HEK293 (cell line): ENCODE measurements at regions not wholly inside any gene's neighbourhood (a gene's known extent, or its start where the extent isn't known, plus 50 kb on each side); places are given as distances from the start of the nearest gene placed in this dataset.

ENCODE experiments used
- CTCF ChIA-PET: fragments of 350-600 bp; formaldehyde crosslinking; extraction: SDS; loops from one replicate; lab custom pipeline; 2021; ENCODE audit warnings: antibody characterized with exemption; lab: Yijun Ruan, JAX
- POLR2A ChIA-PET: fragments of 300-600 bp; formaldehyde crosslinking; extraction: SDS; loops from one replicate; lab custom pipeline; 2020; ENCODE audit warnings: antibody characterized with exemption, inconsistent platforms; lab: Yijun Ruan, JAX
- H3K27ac ChIP-seq: fragments of 200-500 bp; sonication (Bioruptor generic); 2 replicates; pipeline ENCODE4 v1.5.1; 2014; ENCODE audit warnings: low read depth, low read length, control low read depth, inconsistent platforms; ENCODE audit errors: extremely low read depth
- H3K36me3 ChIP-seq, 2 experiments: fragments of 200-500 bp in 1 of 2; sonication (Bioruptor generic) in 1 of 2; 1 replicate in 1 of 2; 2 replicates in 1 of 2; pipeline ENCODE4 v1.5.1; 2014 to 2017; ENCODE audit warnings: inconsistent platforms in 2 of 2, low read length in 2 of 2; ENCODE audit not compliant: control insufficient read depth in 2 of 2, insufficient read depth in 1 of 2
- H3K4me1 ChIP-seq: fragments of 200-500 bp; sonication (Bioruptor generic); 2 replicates; pipeline ENCODE4 v1.5.1; 2014; ENCODE audit warnings: mild to moderate bottlenecking, low read length, inconsistent platforms; ENCODE audit not compliant: control insufficient read depth, insufficient read depth
- H3K4me3 ChIP-seq: 2 replicates; pipeline ENCODE4 v1.5.1; 2011; ENCODE audit warnings: low read depth, mild to moderate bottlenecking, control low read depth, low read length, moderate library complexity
- H3K9me3 ChIP-seq: fragments of 200-500 bp; sonication (Bioruptor generic); 2 replicates; pipeline ENCODE4 v1.5.1; 2014; ENCODE audit warnings: low read depth, low read length, inconsistent platforms; ENCODE audit not compliant: control insufficient read depth, insufficient read depth
- BCL11B ChIP-seq: fragments of 450-650 bp; formaldehyde crosslinking; IDR thresholded peaks from 2 replicates; pipeline ENCODE4 v1.5.1; 2016; ENCODE audit warnings: low read depth, missing biosample characterization, missing genetic modification characterization
- REST ChIP-seq: fragments of 450-650 bp; formaldehyde crosslinking; IDR thresholded peaks from 2 replicates; pipeline ENCODE4 v1.5.1; 2016; ENCODE audit warnings: missing biosample characterization, missing genetic modification characterization
- ZBTB48 ChIP-seq: fragments of 450-650 bp; formaldehyde crosslinking; IDR thresholded peaks from 2 replicates; pipeline ENCODE4 v1.5.1; 2016; ENCODE audit warnings: missing biosample characterization, missing genetic modification characterization
- ZFHX2 ChIP-seq: fragments of 450-650 bp; formaldehyde crosslinking; conservative IDR thresholded peaks from 2 replicates; pipeline ENCODE4 v1.5.1; 2016; ENCODE audit warnings: missing biosample characterization, missing genetic modification characterization
- ZNF121 ChIP-seq: fragments of 450-650 bp; formaldehyde crosslinking; IDR thresholded peaks from 2 replicates; pipeline ENCODE4 v1.5.1; 2016; ENCODE audit warnings: missing biosample characterization, missing genetic modification characterization
- ZNF138 ChIP-seq: fragments of 450-650 bp; formaldehyde crosslinking; IDR thresholded peaks from 2 replicates; pipeline ENCODE4 v1.5.1; 2016; ENCODE audit warnings: missing biosample characterization, missing genetic modification characterization, borderline replicate concordance
- ZNF146 ChIP-seq: fragments of 450-650 bp; formaldehyde crosslinking; IDR thresholded peaks from 2 replicates; pipeline ENCODE4 v1.5.1; 2016; ENCODE audit warnings: missing biosample characterization, missing genetic modification characterization
- ZNF175 ChIP-seq: fragments of 450-650 bp; formaldehyde crosslinking; IDR thresholded peaks from 2 replicates; pipeline ENCODE4 v1.5.1; 2016; ENCODE audit warnings: missing biosample characterization, missing genetic modification characterization
- ZNF24 ChIP-seq: fragments of 450-650 bp; formaldehyde crosslinking; IDR thresholded peaks from 2 replicates; pipeline ENCODE4 v1.5.1; 2016; ENCODE audit warnings: missing biosample characterization, missing genetic modification characterization
- ZNF292 ChIP-seq: fragments of 450-650 bp; formaldehyde crosslinking; IDR thresholded peaks from 2 replicates; pipeline ENCODE4 v1.5.1; 2016; ENCODE audit warnings: low read depth, missing biosample characterization, missing genetic modification characterization, borderline replicate concordance
- ZNF398 ChIP-seq: fragments of 450-650 bp; formaldehyde crosslinking; IDR thresholded peaks from 2 replicates; pipeline ENCODE4 v1.5.1; 2017; ENCODE audit warnings: missing biosample characterization, missing genetic modification characterization
- ZNF449 ChIP-seq: fragments of 450-650 bp; formaldehyde crosslinking; IDR thresholded peaks from 2 replicates; pipeline ENCODE4 v1.5.1; 2017; ENCODE audit warnings: missing biosample characterization, mild to moderate bottlenecking, missing genetic modification characterization, moderate library complexity
- ZNF585B ChIP-seq: fragments of 450-650 bp; formaldehyde crosslinking; IDR thresholded peaks from 2 replicates; pipeline ENCODE4 v1.5.1; 2016; ENCODE audit warnings: missing biosample characterization, missing genetic modification characterization
- ZNF645 ChIP-seq: fragments of 450-650 bp; formaldehyde crosslinking; IDR thresholded peaks from 2 replicates; pipeline ENCODE4; 2016; ENCODE audit warnings: missing biosample characterization, missing genetic modification characterization
- ZNF704 ChIP-seq: fragments of 450-650 bp; formaldehyde crosslinking; IDR thresholded peaks from 2 replicates; pipeline ENCODE4 v1.5.1; 2016; ENCODE audit warnings: missing biosample characterization, missing genetic modification characterization
- ZNF837 ChIP-seq: fragments of 450-650 bp; formaldehyde crosslinking; IDR thresholded peaks from 2 replicates; pipeline ENCODE4 v1.5.1; 2016; ENCODE audit warnings: missing biosample characterization, missing genetic modification characterization
- ZSCAN4 ChIP-seq: fragments of 450-650 bp; formaldehyde crosslinking; IDR thresholded peaks from 2 replicates; pipeline ENCODE4 v1.5.1; 2017; ENCODE audit warnings: missing biosample characterization, missing genetic modification characterization
- TF ChIP-seq, protein P1 (sequence below): fragments of 450-650 bp; formaldehyde crosslinking; IDR thresholded peaks from 2 replicates; pipeline ENCODE4 v1.5.1; 2017; ENCODE audit warnings: missing biosample characterization, missing genetic modification characterization

DNA sequence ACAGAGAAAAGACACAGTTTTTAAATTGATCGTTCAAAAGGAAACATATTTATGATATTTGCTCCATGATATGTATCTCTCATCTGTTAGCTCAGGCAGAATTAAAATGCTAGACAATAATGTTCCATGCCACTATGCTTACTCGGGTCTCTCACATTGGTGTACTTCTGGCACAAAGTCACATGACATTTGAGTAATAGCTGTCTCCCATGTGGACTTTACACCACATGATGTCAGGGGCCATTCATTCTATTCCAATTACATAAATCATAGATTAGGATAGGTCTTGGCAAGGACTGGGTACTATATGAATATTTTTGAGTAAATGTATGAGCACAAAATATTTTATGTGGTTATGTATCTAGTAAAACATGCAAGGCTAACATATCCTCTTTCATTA lies 648.4 kb downstream of the PLA2G4A start:
- ChIA-PET CTCF (interaction anchor here (0.5 to 1.1 kb wide), 4 partner anchors 11 to 1193 kb away, joined by 3 read pairs; no protein-coding TSS in a partner anchor), POLR2A (no interaction called here)
- Histone ChIP-seq H3K4me1 (no peaks in the 10 kb centered on the region), H3K27ac (no peak overlapping the region), H3K9me3 (no peaks in the 10 kb centered on the region), H3K36me3 (no peaks in the 10 kb centered on the region), H3K4me3 (no peak overlapping the region)
- no peak for TF ChIP-seq ZFHX2
- no peak for TF ChIP-seq ZSCAN4 (tag by site-specific recombination)
- TF ChIP-seq, protein P1, sequence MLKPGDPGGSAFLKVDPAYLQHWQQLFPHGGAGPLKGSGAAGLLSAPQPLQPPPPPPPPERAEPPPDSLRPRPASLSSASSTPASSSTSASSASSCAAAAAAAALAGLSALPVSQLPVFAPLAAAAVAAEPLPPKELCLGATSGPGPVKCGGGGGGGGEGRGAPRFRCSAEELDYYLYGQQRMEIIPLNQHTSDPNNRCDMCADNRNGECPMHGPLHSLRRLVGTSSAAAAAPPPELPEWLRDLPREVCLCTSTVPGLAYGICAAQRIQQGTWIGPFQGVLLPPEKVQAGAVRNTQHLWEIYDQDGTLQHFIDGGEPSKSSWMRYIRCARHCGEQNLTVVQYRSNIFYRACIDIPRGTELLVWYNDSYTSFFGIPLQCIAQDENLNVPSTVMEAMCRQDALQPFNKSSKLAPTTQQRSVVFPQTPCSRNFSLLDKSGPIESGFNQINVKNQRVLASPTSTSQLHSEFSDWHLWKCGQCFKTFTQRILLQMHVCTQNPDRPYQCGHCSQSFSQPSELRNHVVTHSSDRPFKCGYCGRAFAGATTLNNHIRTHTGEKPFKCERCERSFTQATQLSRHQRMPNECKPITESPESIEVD (tag by site-specific recombination): no peak
- no peak for TF ChIP-seq ZNF837 (tag by site-specific recombination)

DNA sequence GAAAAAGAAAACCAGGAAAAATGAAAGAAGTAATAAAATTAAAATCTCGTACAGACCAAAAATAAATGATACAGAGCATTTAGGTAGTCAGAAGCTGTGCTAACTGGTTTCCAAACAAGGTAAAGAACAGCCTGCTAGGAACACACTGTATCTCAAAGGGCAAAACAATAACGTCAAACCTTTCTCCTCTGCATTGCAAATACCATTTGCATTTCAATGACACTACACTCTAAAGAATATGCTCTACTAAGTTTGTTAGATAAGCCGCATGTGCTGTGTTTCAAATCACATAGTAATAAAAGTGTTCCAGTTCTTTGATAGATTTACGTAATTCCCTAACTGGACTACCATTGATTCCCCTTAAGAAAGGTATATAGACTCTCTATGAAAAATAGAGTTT lies 648.8 kb downstream of the PLA2G4A start:
- ChIA-PET CTCF (interaction anchor here (0.5 to 1.1 kb wide), 3 partner anchors 11 to 1192 kb away, joined by 3 read pairs; no protein-coding TSS in a partner anchor), POLR2A (no interaction called here)
- TF ChIP-seq ZNF449 (tag by site-specific recombination) (no peak), ZFHX2 (no peak), ZNF398 (tag by site-specific recombination) (no peak), ZNF704 (tag by site-specific recombination) (no peak), ZNF292 (tag by site-specific recombination) (no peak), ZNF175 (no peak), ZNF121 (tag by site-specific recombination) (no peak)
- Histone ChIP-seq H3K9me3 (no peaks in the 10 kb centered on the region), H3K4me3 (no peak overlapping the region), H3K36me3 (no peaks in the 10 kb centered on the region), H3K27ac (no peak overlapping the region), H3K4me1 (no peaks in the 10 kb centered on the region)

DNA sequence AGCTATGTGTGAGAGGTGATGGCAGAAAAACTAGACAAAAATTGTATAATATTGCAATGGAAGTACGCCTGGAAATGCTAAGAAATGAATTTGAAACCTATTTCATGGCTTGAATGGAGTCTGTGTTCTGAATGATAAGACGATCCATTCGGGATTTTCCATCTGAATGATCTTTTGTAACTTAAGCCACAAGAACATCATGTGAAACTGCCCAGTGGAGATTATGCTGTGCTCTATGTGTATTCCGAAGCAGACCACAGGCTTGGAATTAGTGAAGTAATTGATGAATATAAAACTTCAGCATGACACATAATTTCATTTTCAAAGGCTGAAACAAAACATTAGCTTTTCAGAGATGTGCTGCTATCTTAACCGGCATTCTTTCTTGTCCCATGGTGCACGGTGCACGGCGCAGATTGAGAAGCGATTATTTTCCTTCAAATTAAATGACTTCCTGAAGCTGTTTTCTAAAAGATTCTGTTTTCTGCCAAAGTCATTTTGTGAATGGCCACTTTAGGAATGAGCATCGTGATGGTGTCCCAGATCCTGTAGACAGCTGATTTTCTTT lies 652.9 kb downstream of the PLA2G4A start:
- Histone ChIP-seq H3K9me3 (no peaks in the 10 kb centered on the region), H3K4me1 (no peaks in the 10 kb centered on the region), H3K27ac (no peak overlapping the region), H3K4me3 (no peak overlapping the region), H3K36me3 (no peaks in the 10 kb centered on the region)
- ChIA-PET CTCF (interaction anchor here (0.6 kb wide), 1 partner anchor 12 kb away, joined by 3 read pairs; no protein-coding TSS in a partner anchor), POLR2A (no interaction called here)
- TF ChIP-seq ZBTB48 (tag by site-specific recombination) (no peak), BCL11B (tag by site-specific recombination) (no peak), ZNF645 (tag by site-specific recombination) (no peak), ZNF138 (tag by site-specific recombination) (no peak), ZNF24 (no peak), REST (tag by site-specific recombination) (no peak), ZFHX2 (no peak), ZNF146 (tag by site-specific recombination) (no peak), ZNF585B (no peak)
